Left ventricle myocardium inferior (tissue), 1 donor: ENCODE measurements at regions not wholly inside any gene's neighbourhood (a gene's known extent, or its start where the extent isn't known, plus 50 kb on each side); places are given as distances from the start of the nearest gene placed in this dataset.

ENCODE experiments used
- DNase-seq: peaks from one replicate; pipeline ENCODE4 v3.0.0-alpha.2; 2020
- H3K27ac ChIP-seq: fragments of 200-600 bp; replicated peaks from 2 replicates; pipeline ENCODE4 v1.8.0; 2021
- H3K27me3 ChIP-seq: fragments of 200-600 bp; 2 replicates; pipeline ENCODE4 v1.8.0; 2021; ENCODE audit warnings: low read depth
- H3K36me3 ChIP-seq: fragments of 200-600 bp; 2 replicates; pipeline ENCODE4 v1.8.0; 2021
- H3K4me1 ChIP-seq: fragments of 200-600 bp; 2 replicates; pipeline ENCODE4 v1.8.0; 2021
- H3K4me3 ChIP-seq: fragments of 200-600 bp; 2 replicates; pipeline ENCODE4 v1.8.0; 2021; ENCODE audit warnings: mild to moderate bottlenecking, moderate library complexity
- H3K9me3 ChIP-seq: fragments of 200-600 bp; replicated peaks from 2 replicates; pipeline ENCODE4 v1.8.0; 2021
- CTCF ChIP-seq: fragments of 200-600 bp; IDR thresholded peaks from 2 replicates; pipeline ENCODE4 v1.8.0; 2021; ENCODE audit warnings: antibody characterized with exemption, mild to moderate bottlenecking, borderline replicate concordance
- intact Hi-C: fragments of 100-400 bp; cut with micrococcal nuclease; formaldehyde crosslinking; loops from one replicate; pipeline ENCODE4 v1.11.0; 2022
- donor health status: DM: no; HTN: yes; CAD: no; lungs with severe emphysema.

GRCh38 chr16:64534180-64534780 lies 587.6 kb downstream of the CDH11 start:
- Histone ChIP-seq H3K4me1 (no peaks in the 10 kb centered on the region), H3K4me3 (no peak overlapping the region), H3K9me3 (no peaks in the 10 kb centered on the region), H3K27me3 (no peaks in the 10 kb centered on the region), H3K27ac (no peak overlapping the region), H3K36me3 (no peaks in the 10 kb centered on the region)
- intact Hi-C loops: no loop called here
- TF ChIP-seq CTCF: no peak
- no peak for DNase-seq

DNA sequence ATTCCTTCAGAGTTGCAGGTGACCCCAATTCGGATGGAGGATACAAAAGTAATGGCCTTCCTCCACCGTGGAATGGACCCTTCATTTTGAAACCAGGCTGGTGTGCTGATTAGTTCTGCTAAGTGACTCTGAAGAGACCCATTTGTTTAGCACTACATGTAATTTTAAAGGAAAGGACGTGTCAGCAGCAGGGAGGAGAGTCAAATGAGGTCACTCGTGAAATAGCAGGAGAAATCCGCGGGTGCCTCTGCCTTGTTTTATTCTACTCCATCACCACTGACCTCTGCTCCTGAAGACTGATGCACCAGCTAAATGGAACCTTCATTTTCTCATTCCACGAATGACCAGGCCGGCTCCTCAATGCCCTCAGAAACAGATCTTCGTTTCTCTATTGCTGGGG lies 589.2 kb downstream of the CDH11 start:
- Histone ChIP-seq H3K36me3 (no peaks in the 10 kb centered on the region), H3K27me3 (no peaks in the 10 kb centered on the region), H3K4me1 (no peaks in the 10 kb centered on the region), H3K27ac (no peak overlapping the region), H3K9me3 (no peaks in the 10 kb centered on the region), H3K4me3 (no peak overlapping the region)
- intact Hi-C loops: no loop called here
- TF ChIP-seq CTCF: no peak
- DNase-seq: no peak

DNA sequence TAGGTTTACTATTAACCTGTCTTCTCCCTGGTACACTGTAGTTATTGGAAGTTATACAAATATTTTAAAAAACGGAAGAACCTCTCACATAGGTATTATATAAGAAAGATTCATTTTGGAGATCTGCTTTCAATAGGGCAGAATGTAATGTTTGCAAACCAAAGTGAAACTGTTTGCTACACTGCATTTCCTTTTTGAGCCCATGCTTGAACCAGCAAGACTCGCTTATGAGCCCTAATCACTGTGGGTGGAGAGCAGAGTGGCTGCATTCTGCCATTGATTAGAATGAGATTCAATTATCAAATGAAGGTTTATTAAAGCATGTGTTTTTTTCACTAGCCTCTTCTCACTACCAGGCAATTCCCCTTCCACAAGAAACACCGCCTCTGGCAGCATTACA lies 589.7 kb downstream of the CDH11 start:
- DNase-seq: no peak
- H3K4me1 ChIP-seq: no peaks in the 10 kb centered on the region
- no peak overlapping the region for H3K4me3 ChIP-seq
- TF ChIP-seq CTCF: no peak
- intact Hi-C loops: no loop called here
- H3K9me3 ChIP-seq: no peaks in the 10 kb centered on the region
- no peaks in the 10 kb centered on the region for H3K27me3 ChIP-seq
- no peaks in the 10 kb centered on the region for H3K36me3 ChIP-seq
- no peak overlapping the region for H3K27ac ChIP-seq

GRCh38 chr16:64531401-64531800 lies 590.5 kb downstream of the CDH11 start:
- TF ChIP-seq CTCF: no peak
- Histone ChIP-seq H3K27ac (no peak overlapping the region), H3K9me3 (no peaks in the 10 kb centered on the region), H3K4me1 (no peaks in the 10 kb centered on the region), H3K27me3 (no peaks in the 10 kb centered on the region), H3K36me3 (no peaks in the 10 kb centered on the region), H3K4me3 (no peak overlapping the region)
- DNase-seq: no peak
- intact Hi-C loops: no loop called here

- no peak overlapping the region for H3K4me3 ChIP-seq
- no peak for TF ChIP-seq CTCF
- no peak overlapping the region for H3K27ac ChIP-seq
- H3K9me3 ChIP-seq: peaks cover 3% of the 10 kb centered on the region
- intact Hi-C loops: no loop called here
- no peaks in the 10 kb centered on the region for H3K4me1 ChIP-seq
- no peak for DNase-seq
- H3K36me3 ChIP-seq: no peaks in the 10 kb centered on the region
- H3K27me3 ChIP-seq: no peaks in the 10 kb centered on the region
Measured at GRCh38 chr16:64522548-64522947, 599.3 kb downstream of the CDH11 start.

DNA sequence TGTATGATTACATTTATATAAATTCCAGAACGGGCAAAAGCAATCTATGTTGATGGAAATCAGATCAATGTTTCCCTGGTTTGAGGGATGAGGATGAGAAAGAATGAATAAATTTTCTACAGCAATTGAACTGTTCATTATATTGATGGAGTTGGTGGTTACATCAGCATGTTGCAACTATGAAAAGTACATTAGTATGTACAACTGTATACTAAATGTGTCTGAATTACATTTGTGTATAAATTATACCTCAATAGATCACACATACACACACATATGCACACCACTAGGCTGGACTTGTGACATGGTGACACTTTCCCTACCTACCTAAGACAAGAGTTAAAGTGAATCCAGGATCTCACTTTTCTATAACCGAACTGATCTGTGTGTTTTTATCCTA lies 608.0 kb downstream of the CDH11 start:
- no peak overlapping the region for H3K4me3 ChIP-seq
- no peak overlapping the region for H3K27ac ChIP-seq
- no peaks in the 10 kb centered on the region for H3K36me3 ChIP-seq
- peaks cover 3% of the 10 kb centered on the region for H3K9me3 ChIP-seq
- H3K4me1 ChIP-seq: no peaks in the 10 kb centered on the region
- H3K27me3 ChIP-seq: no peaks in the 10 kb centered on the region
- TF ChIP-seq CTCF: no peak
- no peak for DNase-seq
- intact Hi-C loops: no loop called here
